ENCODE measurements at regions not wholly inside any gene's neighbourhood (a gene's known extent, or its start where the extent isn't known, plus 50 kb on each side); places are given as distances from the start of the nearest gene placed in this dataset.

DNA sequence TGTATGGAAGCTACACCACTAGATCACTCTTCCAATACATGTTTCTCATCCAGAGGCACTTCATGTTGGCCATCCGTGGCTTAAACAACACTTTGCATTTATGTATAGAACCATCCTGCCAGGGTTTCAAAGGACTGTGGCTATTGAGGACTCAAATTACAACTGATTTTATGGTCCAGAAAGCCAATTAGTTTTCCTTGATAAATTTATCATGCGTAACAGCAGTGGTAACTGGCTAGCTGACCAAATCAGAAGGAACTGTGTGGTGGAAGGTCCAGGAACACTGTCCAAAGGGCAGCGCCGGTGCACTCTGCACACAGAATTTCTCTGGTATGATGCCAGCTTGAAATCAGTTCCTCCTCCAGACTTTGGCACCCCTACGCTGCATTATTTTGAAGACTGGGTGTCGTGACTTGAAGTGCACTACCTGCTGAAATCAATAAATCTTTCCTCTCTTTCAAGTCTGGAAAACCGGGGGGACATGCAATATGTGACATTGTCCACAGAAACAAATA, 69.3 kb upstream of the TMEM252 start:
- TF ChIP-seq EZH2 (IDR thresholded peaks at IDR 0.05) (no peak), POLR2AphosphoS5 (IDR thresholded peaks at IDR 0.05; ENCODE audit: borderline replicate concordance, low read depth, low read length) (no peak), FOXP2 (optimal IDR thresholded peaks at IDR 0.05; ENCODE audit: control extremely low read depth, extremely low read length, insufficient read depth) (no peak)
